ENCODE measurements at regions not wholly inside any gene's neighbourhood (a gene's known extent, or its start where the extent isn't known, plus 50 kb on each side); places are given as distances from the start of the nearest gene placed in this dataset.

GRCh38 chr3:16788440-16789056 is 96.2 kb upstream of the PLCL2 start:
- H3K27ac Mint-ChIP-seq (ENCODE audit: unreplicated experiment) = no peak overlapping the region
- no peak for DNase-seq (ENCODE audit: extremely low spot score, unreplicated experiment)
- no peaks in the 10 kb centered on the region for H3K36me3 Mint-ChIP-seq (ENCODE audit: unreplicated experiment)
- H3K27me3 Mint-ChIP-seq (ENCODE audit: unreplicated experiment) = peaks cover 36% of the 10 kb centered on the region
- H3K4me1 Mint-ChIP-seq (ENCODE audit: unreplicated experiment) = no peaks in the 10 kb centered on the region
- H3K9me3 Mint-ChIP-seq (ENCODE audit: unreplicated experiment) = no peaks in the 10 kb centered on the region
- H3K4me3 Mint-ChIP-seq (ENCODE audit: unreplicated experiment) = no peak overlapping the region
- TF ChIP-seq CTCF (IDR thresholded peaks at IDR 0.05) = no peak

GRCh38 chr3:16789344-16790120 is 95.2 kb upstream of the PLCL2 start:
- TF ChIP-seq CTCF (IDR thresholded peaks at IDR 0.05) = no peak
- Mint-ChIP-seq H3K4me3 (ENCODE audit: unreplicated experiment) (no peak overlapping the region), H3K9me3 (ENCODE audit: unreplicated experiment) (peaks cover 4% of the 10 kb centered on the region), H3K27me3 (ENCODE audit: unreplicated experiment) (peaks cover 39% of the 10 kb centered on the region), H3K27ac (ENCODE audit: unreplicated experiment) (no peak overlapping the region), H3K36me3 (ENCODE audit: unreplicated experiment) (no peaks in the 10 kb centered on the region), H3K4me1 (ENCODE audit: unreplicated experiment) (no peaks in the 10 kb centered on the region)
- no peak for DNase-seq (ENCODE audit: extremely low spot score, unreplicated experiment)

- no peak for TF ChIP-seq CTCF (IDR thresholded peaks at IDR 0.05)
- Mint-ChIP-seq H3K4me1 (ENCODE audit: unreplicated experiment) (no peaks in the 10 kb centered on the region), H3K9me3 (ENCODE audit: unreplicated experiment) (peaks cover 4% of the 10 kb centered on the region), H3K36me3 (ENCODE audit: unreplicated experiment) (no peaks in the 10 kb centered on the region), H3K27ac (ENCODE audit: unreplicated experiment) (no peak overlapping the region), H3K27me3 (ENCODE audit: unreplicated experiment) (peaks cover 43% of the 10 kb centered on the region), H3K4me3 (ENCODE audit: unreplicated experiment) (no peak overlapping the region)
- DNase-seq (ENCODE audit: extremely low spot score, unreplicated experiment) = no peak
These were observed 94.0 kb upstream of the PLCL2 start for GRCh38 chr3:16790432-16791400.

- H3K27ac Mint-ChIP-seq (ENCODE audit: unreplicated experiment) = no peak overlapping the region
- no peak for TF ChIP-seq CTCF (IDR thresholded peaks at IDR 0.05)
- no peak overlapping the region for H3K4me3 Mint-ChIP-seq (ENCODE audit: unreplicated experiment)
- H3K36me3 Mint-ChIP-seq (ENCODE audit: unreplicated experiment) = no peaks in the 10 kb centered on the region
- H3K27me3 Mint-ChIP-seq (ENCODE audit: unreplicated experiment) = peaks cover 44% of the 10 kb centered on the region
- H3K4me1 Mint-ChIP-seq (ENCODE audit: unreplicated experiment) = no peaks in the 10 kb centered on the region
- peaks cover 4% of the 10 kb centered on the region for H3K9me3 Mint-ChIP-seq (ENCODE audit: unreplicated experiment)
- no peak for DNase-seq (ENCODE audit: extremely low spot score, unreplicated experiment)
These were observed 91.4 kb upstream of the PLCL2 start for GRCh38 chr3:16793321-16793720.
